ENCODE measurements at regions not wholly inside any gene's neighbourhood (a gene's known extent, or its start where the extent isn't known, plus 50 kb on each side); places are given as distances from the start of the nearest gene placed in this dataset.

- TF ChIP-seq CTCF (IDR thresholded peaks at IDR 0.05; ENCODE audit: borderline replicate concordance, control extremely low read depth, extremely low read depth, insufficient read depth, missing control alignments) = no peak
- no peak for DNase-seq (ENCODE audit: low spot score)
- in situ Hi-C loops (cut with MboI; ENCODE audit: low sequenced_read_pairs, unreplicated experiment) = no loop called here
Measured at GRCh38 chr6:159097256-159097655, 52.5 kb upstream of the TAGAP start.

GRCh38 chr6:159095616-159096015 lies 50.8 kb upstream of the TAGAP start:
- in situ Hi-C loops (cut with MboI; ENCODE audit: low sequenced_read_pairs, unreplicated experiment) = no loop called here
- no peak for DNase-seq (ENCODE audit: low spot score)
- no peak for TF ChIP-seq CTCF (IDR thresholded peaks at IDR 0.05; ENCODE audit: borderline replicate concordance, control extremely low read depth, extremely low read depth, insufficient read depth, missing control alignments)

- in situ Hi-C loops (cut with MboI; ENCODE audit: low sequenced_read_pairs, unreplicated experiment) = no loop called here
- no peak for TF ChIP-seq CTCF (IDR thresholded peaks at IDR 0.05; ENCODE audit: borderline replicate concordance, control extremely low read depth, extremely low read depth, insufficient read depth, missing control alignments)
- DNase-seq (ENCODE audit: low spot score) = peak; percentile 77
Measured at GRCh38 chr6:159094444-159095252, 49.9 kb upstream of the TAGAP start.
